Activated T-cell treated with anti-CD3 and anti-CD28 coated beads for 24 hours (primary cell): ENCODE measurements at regions not wholly inside any gene's neighbourhood (a gene's known extent, or its start where the extent isn't known, plus 50 kb on each side); places are given as distances from the start of the nearest gene placed in this dataset.

Experiments
- DNase-seq: peaks from one replicate; pipeline ENCODE4 v3.0.0-alpha.2; 2020; ENCODE audit warnings: low read depth

GRCh38 chr17:72342627-72343527 is 222.1 kb downstream of the SOX9 start:
- no peak for DNase-seq

GRCh38 chr17:72343911-72344310 is 223.1 kb downstream of the SOX9 start:
- no peak for DNase-seq

GRCh38 chr17:72344613-72345012 is 223.8 kb downstream of the SOX9 start:
- DNase-seq = no peak

- DNase-seq = no peak
Observed at GRCh38 chr17:72345088-72345487, 224.3 kb downstream of the SOX9 start.

GRCh38 chr17:72345536-72345935 is 224.7 kb downstream of the SOX9 start:
- no peak for DNase-seq

GRCh38 chr17:72346306-72346705 is 225.5 kb downstream of the SOX9 start:
- no peak for DNase-seq

- no peak for DNase-seq
Observed at GRCh38 chr17:72349011-72349410, 228.2 kb downstream of the SOX9 start.

GRCh38 chr17:72349491-72349995 is 228.7 kb downstream of the SOX9 start:
- no peak for DNase-seq

DNA sequence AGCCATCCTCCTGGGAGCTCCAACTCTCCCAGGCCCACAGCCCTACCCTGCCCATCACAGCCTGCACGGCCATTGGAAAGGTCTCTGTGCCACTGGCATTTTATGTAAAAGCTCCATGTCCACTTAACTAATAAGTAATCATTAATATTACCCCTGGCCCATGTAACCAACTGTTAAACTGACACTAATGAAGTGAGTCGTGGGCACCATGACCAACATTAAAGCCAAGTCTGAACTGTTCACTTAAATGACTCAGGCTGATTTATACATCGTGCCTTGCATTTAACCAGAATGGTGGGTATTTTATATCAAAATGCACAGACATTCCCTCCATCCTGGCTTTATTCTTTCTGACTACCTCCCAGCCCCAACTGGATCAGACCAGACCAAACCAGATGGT is 229.3 kb downstream of the SOX9 start:
- no peak for DNase-seq

GRCh38 chr17:72351365-72351764 is 230.5 kb downstream of the SOX9 start:
- no peak for DNase-seq

DNA sequence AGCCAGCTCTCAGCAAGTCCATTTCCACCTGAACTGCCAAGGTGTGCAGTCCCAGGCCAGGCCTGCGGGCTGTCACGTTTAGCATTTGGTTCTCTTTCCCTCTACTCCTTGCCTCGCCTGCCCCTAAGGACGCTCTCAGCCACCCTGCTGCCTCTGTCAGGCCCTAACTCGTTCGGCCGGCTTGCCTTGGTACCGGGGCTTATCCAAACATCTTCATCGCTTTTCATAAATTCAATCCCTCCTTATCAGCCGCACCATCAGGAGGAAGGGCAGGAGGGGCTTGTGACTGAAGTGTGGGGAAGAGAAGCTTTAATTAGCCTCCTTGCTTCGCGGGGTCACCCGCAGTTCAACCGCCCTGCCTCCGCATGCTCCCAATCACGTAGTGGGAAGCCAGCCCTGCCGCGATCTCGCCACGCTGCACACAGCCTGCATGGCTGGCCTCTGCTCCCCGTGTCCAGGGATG is 231.1 kb downstream of the SOX9 start:
- no peak for DNase-seq

DNA sequence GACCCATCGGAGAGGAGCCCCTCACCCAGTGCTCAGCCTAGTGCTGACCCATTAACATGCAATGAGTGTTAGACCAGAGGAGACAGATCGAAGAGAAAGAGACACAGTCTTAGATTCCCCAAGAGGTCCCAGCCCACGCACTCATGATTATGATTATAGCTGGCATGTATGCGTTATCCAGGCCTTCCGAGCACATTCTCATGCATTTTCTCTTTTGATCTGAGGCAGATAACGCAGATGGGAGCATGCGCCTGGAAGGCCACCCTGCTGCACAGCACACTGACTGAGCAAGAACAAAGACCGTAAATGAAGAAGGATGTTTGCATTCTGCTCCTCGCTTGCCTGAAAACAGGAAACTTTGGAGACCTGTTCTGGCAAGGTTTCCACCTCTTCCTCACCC is 232.7 kb downstream of the SOX9 start:
- DNase-seq = no peak

GRCh38 chr17:72354071-72354470 is 233.3 kb downstream of the SOX9 start:
- no peak for DNase-seq

DNA sequence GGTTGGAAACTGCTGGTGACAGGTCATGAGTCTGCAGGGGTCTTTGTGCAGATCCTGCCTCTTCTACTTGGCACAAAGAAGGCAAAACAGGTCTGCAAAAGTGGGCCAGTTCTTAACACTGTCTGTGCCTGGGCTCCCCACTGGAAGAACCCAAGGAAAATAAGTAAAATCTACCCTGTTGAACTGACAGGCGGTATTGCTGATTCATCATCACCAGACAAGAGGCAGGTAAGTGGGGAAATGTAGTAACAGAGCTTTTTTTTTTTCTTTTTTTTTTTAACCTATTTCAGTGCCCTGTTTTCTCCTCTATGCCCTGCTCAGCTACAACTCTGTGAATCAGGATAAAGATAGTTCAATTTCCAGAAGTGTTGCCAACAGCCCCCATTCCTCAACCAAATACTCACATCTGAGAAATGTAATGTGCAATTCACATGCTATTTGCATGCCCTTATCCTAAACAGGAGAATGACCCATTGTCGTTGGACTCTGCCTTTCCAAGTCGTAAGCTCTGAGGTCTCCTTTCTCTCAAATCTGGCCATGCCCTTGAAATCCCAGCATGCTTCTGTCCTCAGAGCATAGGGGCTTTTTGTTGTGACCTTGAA is 237.0 kb downstream of the SOX9 start:
- no peak for DNase-seq

DNA sequence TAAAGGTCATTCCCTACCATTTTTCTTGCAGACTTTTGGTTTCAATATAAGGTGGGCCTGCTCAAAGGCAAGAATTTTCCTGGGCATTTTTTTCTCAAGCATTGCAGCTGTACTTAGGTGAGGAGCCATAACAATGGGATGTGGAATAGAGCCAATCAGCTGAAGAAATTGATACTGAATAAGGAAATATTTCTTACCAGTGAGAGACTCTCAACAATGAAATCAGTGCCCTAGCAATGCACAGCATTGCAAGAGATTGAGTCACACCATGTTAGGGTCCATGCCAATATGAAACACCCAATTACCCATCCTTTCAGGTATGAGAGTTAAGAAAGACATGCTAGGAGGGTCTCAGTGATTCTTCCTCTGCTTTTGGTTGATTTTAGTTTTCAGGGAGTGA is 237.6 kb downstream of the SOX9 start:
- no peak for DNase-seq

DNA sequence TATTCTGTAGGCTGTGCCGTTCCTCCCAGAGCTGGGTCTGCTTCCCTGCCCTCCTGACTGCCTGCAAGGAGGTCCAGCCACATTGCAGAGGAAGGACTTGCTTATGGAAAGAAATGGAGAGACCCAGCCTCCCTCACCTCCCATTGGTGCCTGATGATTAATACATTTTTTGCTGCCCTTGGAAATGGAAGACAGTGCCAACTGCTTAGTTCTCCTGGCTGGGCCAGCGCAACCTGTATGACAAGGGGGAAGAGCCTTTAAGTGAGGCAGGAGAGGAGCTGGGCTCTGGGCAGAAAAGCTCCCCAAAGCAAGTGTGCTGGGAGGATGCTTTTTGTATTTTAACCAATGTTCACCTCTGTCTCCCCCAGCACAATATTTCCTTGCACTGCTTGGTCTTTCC is 238.5 kb downstream of the SOX9 start:
- DNase-seq = no peak

- no peak for DNase-seq
Observed at GRCh38 chr17:72359811-72360210, 239.0 kb downstream of the SOX9 start.

GRCh38 chr17:72360386-72360940 is 239.6 kb downstream of the SOX9 start:
- DNase-seq = no peak

DNA sequence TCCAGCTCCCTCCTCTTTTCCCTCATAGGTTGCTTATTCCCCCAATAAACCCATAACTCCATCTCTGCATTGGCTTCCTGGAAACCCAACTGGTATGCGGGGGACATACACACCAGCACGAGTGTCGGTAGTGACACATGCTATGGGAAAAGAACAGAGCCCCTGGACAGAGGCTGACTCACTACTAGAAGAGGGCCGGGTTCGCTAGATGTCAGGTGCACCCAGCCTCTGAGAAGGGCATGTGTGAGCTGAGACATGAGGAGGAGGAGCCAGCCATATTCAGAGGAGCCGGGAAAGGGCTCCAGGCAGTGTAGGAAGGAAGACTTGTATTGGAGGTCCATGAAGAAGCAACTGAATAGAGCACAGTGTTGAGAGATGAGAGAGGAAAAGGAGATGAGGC is 241.1 kb downstream of the SOX9 start:
- no peak for DNase-seq

- no peak for DNase-seq
Observed at GRCh38 chr17:72362376-72363088, 241.7 kb downstream of the SOX9 start.

- no peak for DNase-seq
Observed at GRCh38 chr17:72363089-72363610, 242.3 kb downstream of the SOX9 start.

DNA sequence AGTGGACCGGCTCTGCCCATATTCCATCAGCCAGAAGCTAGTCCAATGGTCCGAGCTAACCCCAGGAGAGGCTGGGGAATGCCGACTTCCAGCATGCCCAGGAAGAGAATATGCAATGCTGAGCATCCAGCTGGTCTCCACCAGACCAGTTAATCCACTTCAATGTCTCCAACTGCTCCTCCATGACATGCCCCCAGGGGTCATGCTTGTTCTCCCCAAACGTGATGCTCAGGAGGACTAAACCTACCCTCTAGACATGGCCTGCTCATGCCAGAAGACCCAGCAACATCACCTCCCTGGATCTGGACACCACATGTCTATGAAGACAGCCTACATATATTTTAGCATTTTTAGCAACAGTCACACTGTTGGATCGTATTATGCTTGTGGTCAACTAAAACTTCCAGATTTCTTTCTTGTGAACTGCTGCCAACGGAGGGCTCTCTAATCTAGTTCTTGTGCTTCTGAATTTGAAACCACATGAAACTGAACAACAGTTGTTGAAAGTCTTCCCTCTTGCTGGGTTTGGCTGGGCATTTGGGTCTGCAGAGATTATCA is 245.1 kb downstream of the SOX9 start:
- no peak for DNase-seq
